ENCODE measurements at regions not wholly inside any gene's neighbourhood (a gene's known extent, or its start where the extent isn't known, plus 50 kb on each side); places are given as distances from the start of the nearest gene placed in this dataset.
A peak's percentile ranks its signal among the peaks of the same experiment; 100 is the strongest.
"Not testable (repeated sequence)": the region's sequence is repeated elsewhere in the genome, so short reads cannot be mapped to it uniquely, and the experiment has no call there.

DNA sequence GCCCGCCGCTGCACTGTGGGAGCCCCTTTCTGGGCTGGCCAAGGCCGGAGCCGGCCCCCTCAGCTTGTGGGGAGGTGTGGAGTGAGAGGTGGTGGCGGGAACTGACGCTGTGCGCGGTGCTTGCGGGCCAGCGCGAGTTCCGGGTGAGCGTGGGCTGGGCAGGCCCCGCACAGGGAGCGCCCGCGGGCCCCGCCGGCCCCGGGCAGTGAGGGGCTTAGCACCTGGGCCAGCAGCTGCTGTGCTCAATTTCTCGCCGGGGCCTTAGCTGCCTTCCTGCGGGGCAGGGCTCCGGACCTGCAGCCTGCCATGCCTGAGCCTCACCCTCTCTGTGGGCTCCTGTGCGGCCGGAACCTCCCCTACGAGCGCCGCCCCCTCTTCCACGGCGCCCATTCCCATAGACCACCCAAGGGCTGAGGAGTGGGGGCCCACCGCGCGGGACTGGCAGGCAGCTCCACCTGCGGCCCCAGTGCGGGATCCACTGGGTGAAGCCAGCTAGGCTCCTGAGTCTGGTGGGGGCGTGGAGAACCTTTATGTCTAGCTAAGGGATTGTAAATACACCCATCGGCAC, 1062.6 kb downstream of the TDRD15 start:
- FAIRE-seq = not testable (repeated sequence)

DNA sequence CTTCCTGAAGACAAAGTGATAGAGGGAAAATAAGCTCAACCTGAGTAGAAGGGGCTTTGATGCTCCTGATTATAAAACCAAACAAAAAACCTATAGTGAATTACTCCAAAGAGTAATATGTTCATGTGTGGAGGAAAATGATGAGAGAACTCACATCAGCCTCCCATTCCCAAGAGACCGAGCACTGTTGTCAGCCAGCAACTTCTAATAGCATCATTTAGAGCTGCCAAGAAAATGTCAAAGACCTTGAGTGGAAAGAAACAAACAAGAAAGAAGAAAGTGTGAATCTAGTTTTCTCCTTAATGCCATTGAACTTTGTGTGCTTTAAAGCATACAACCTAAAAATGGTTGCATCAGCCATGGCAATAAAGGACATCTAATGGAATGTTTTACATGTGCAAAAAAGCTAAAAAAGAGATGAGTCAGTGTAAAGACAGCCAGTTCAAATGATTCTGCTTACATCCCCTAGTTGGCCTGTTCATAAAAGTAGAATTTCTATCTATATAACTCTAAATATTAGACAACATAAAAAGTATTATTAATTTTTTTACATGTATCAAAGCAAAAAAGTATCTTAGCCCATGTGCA, 1066.2 kb downstream of the TDRD15 start:
- no peak for FAIRE-seq

DNA sequence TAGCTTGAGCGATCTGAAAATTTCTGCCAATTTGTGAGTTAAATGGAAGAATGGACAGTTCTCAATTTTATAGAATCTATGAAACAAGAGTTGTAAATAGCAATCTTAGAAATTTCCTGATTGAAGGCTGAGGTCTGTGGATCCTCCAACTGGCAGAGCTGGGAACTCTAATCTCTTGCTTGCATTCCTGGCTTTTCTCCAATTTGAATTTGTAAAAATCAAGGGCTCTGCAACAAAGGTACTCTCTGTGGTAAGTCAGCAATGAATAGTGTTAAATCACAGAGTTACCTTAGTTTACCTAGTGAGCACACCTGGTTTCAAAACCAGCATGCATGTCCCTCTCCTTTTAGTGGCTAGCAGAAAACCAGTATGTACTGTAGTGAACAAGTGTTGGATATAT, 1070.5 kb downstream of the TDRD15 start:
- no peak for FAIRE-seq

DNA sequence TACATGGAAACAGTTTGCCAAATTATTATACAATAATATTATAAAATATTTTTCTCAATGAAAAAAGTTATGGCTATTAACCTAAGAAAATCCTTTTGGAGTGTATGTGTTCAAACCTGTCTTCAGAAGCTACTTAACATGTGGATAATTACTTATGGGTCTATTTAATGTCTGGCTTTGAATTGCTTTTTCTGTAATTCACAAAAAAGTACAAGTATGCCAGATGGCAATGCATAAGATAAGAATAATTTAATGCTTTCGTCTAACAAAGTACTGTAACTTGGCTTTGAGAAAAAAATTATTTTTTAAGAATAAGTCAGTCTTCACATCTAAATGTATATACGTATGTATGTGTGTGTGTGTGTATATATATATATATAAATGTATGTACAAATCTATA, 1073.0 kb downstream of the TDRD15 start:
- no peak for FAIRE-seq

DNA sequence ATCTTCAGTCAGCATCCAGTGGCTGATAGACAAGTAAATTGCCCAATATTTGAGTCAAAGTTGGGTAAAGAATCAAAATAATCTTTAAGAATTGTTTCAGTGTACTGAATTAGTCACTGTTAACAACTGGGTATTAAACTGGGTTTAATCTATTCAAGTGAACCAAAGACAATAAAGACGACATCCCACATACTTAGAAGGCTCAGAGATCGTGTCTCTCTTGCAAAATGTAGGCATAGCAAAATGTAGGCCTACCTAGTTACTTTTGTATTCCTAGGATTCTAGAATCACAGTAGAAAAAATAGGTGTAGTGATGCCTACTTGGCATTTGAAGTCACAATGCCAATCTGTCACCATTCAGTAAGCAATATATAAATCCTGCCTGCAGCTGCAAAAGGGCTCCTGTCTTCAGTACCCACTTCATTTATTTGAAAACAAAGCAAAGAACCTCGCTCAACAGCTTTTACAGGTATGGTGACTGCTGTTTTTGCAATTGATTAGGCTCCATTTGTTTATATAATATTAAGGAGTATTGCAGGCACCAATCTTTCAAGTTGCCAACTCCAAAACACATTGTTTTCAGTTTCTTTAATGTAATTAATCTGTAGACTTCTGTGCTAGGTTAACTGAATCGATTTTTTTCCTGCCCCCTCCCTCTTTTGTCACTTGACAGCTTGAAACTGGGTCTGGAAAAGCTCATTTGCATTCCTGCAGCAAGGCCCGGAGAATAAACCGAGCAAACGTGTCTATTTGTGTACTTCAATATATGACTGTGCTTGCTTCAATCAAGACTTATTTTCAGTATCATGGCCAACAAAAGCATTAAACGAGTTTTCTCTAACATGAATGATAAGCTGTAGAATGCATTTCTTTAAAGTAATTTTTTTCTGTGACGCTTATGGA, 1074.9 kb downstream of the TDRD15 start:
- FAIRE-seq = no peak

DNA sequence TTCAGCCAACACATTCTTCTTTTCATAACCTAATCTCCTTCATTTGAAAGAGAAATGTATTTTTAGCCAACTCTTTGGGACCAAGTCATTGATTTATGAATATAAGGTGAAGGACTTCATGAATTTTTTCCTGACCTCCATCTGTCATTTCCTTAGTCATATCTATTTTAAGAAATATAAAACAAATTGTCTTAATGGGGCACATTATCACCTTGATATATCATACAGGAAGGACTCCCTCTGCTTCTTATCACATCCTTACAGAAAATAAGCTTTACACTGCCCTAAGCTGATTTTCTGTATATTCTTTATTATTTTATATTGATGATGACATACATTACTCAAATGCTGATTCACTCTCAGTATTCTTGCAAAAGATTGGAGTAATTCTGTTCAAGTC, 1076.2 kb downstream of the TDRD15 start:
- no peak for FAIRE-seq

DNA sequence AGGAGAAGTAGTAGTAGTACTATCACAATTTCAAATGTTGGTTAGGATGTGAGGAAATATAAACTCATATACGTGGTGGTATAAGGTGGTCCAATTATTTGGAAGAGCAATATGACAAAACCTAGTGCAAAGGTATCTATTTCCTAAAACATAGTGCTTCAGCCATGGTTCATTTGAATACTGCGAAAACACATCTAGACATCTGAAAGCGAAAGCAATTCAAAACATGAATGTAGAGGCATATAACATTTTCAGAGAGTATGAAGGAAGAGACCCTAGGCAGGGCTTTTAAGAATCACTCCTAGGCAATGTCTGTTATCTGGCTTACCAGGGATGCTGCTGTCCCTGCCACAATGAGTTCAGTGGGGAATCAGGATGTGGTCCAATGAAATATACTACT, 1085.8 kb downstream of the TDRD15 start:
- no peak for FAIRE-seq

DNA sequence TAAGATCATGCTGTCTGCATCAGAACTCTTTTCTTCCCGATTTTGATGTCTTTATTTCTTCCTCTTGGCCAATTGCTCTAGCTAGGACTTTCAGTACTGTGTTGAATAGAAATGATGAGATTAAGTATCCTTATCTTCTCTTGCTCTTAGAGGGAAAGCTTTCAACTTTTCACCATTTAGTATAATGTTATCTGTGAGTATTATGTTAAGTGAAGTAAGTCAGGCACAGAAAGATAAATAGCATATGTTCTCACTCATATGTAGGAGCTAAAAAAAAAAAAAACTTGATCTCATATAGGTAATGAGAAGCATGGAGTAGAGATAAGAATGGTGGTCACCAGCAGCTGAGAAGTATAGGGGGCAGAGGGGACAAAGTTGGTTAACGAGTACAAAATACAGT, 1089.5 kb downstream of the TDRD15 start:
- no peak for FAIRE-seq

DNA sequence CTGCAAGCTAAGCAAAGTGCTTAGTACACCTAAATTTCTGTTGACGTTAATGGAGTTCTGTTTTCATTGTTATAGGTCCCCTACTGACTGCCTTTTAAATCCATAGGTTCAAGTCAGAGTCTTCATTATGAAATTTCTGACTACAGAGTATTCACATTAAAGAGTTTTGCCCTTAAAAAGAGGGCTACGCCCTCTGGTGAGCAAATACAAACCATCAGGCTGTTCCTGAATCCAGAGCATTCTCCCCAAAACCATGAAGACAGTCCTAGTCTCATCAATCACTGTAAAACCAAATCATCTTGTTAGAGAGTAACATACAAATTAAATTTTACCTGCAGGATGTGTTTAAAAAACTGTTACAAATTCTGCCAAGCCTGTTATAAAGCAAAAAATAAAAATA, 1091.7 kb downstream of the TDRD15 start:
- no peak for FAIRE-seq

DNA sequence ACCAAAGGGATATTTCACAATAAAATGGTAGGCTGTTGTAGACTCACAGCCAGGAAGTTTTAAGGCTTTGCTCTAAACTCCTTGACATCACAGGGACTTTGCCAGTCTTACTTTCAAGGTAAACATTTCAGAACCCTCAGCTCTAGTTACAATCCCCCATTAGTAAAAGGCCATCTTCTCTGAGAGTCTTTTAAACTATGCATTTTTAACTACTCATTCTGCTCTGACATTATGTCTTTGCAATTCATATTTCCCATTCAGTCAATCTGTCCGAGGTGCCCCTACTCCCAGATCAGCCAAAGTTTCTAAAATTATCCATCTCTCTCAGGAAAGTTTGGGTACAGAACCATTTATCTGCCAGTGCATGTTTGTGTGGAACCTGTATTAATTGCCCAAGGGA, 1094.1 kb downstream of the TDRD15 start:
- FAIRE-seq = no peak

DNA sequence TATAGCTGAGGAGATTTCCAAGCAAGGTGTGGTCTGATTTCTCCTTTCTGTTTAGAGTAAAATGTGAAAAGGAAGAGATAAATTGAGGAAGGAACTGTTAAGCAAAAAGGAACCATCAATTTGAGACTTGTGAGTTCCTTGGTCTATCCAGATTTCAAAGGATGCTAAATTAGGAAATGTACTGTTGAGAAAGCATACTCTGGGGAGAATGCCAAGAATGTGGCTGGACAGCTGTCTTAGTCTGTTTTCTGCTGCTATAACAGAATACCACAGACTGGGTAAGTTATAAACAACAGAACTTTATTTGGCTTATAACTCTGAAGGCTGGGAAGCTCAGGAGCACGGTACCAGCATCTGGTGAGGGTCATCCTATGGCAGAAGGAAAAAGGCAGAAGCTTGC, 1097.2 kb downstream of the TDRD15 start:
- no peak for FAIRE-seq

DNA sequence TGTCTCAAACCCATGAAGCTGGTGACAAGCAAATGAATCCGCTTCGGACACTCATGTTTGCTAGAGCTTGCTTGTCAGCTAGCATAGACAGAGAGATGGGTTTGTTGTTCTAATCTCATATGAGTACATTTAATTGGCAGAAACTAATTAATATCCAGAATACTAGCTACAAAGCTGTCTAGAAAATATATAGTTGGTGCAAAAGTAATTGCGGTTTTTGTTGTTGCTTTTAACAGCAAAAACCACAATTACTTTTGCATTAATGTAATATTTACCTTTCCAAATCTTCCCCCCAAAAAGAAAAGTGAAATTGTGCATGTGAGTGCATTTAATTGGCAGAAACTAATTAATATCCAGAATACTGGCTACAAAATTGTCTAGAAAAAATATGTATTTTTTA, 1115.2 kb downstream of the TDRD15 start:
- FAIRE-seq = no peak

DNA sequence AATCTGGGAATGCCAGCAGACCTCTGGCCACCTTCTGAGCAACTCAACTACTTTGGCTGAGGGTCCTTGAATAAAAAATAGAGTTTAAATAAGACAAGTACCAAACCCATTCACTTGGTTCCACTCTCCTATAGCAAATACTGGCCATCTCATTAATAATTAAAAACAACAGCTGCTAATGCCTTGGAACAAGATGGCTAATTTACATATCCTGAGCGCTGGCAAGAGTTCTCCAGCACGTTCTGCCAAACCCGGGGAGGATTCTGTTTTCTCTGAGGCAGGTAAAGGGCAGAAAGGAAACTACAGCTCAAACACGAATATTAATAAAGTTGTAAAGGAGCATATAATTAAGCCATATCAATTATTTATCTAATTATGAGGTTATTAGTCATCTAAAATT, 1123.7 kb downstream of the TDRD15 start:
- FAIRE-seq = no peak

DNA sequence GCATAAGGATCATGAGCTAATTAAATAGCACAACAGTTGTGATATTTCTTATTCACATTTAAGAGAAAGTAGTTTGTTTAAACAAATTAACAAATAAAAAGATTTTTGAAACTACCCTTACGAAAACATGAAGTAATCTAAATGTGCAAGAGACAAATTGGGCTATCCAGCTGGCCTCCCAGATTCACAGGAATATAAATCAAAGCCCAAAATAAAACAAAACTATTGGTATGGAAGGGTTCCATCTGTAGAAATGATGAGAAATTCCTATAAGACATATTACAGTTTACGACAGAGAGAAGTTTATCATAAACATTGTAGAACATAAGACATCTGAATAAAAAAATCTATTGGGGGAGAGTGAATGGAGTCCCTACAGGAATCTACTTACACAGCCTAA, 1125.1 kb downstream of the TDRD15 start:
- FAIRE-seq = no peak

DNA sequence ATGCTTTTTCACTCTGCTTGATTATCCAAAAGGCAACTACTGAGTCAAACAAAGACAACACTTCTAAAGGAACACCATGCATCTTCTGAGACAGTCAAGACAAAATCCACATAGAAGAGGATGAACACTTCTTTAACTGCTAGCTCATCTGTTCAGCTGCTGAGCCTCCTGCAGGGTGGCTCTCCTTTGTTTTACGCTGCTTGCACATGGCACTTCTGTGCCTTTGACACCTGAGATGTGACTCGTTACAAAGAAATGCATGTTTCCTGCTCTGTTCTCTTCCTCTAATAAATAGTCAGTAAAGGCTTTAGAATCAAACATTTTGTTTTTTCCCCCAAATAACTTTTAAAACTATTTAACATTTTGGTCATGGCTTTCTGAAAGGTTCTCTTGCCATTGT, 1129.4 kb downstream of the TDRD15 start:
- FAIRE-seq = no peak

DNA sequence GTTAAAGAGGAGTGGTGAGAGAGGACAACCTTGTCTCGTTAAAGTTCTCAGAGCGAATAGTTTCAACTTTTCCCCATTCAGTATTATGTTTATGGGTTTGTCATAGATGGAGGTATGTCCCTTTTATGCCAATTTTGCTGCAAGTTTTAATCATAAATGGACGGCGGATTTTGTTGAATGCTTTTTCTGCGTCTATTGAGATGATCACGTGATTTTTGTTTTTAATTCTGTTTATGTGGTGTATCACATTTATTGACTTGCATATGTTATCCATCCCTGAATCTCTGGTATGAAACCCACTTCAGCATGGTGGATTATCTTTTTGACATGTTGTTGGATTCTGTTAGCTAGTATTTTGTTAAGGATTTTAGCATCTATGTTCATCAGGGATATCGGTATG, 1123.8 kb upstream of the KLHL29 start:
- no peak for FAIRE-seq

DNA sequence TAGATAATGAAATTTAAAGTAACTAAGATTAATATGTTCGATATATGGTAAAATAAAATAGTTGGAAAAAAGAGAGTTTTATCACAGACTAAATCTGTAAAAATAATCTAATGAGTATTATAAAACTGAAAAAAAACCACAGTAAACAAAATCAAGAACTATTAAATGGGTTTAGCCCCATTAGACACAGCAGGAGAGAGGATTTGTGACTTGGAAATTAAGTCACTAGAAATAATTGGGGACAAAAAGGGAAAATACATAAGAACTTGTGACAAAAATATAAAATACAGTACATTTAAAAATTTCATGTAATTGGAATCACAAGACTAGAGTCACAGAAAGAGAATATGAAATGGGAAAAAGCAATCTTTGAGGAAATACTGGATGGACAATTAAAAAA, 1114.6 kb upstream of the KLHL29 start:
- FAIRE-seq = no peak

DNA sequence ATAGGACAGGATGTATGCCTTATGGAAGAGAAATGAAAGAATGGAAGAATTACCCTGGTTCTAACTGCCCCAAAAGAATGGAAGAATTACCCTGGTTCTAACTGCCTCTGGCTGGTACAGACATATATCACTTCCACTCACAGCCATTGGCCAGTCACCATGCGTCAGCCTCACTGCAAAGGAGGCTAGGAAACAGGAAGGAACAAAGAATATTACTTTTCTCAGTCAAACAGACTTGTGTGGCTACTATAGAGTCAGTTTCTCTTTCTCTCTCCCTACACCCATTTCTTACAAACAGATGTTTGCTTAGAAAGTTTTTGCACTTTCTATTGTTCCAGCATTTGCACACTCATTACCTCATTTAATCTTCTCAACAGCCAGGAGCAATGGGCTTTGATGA, 1111.1 kb upstream of the KLHL29 start:
- no peak for FAIRE-seq

DNA sequence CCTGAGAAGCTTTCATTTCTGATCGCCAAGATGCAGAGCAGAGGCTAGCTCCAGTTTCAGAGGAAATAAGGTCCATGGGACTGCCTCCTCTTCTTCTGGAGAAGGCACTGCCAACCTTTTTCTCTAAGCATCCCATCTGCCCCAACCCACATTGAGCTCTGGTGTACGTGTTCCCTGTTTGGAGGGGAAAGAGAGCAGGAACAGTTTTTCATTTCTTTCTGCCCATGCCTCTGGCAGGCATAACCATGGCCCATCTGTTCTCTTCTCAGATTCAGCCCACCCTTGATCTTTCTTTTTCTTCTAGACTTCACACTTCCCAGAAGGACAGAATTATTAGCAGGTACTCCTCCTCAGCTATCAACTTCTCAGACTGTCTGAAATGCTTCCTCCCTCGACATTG, 1110.3 kb upstream of the KLHL29 start:
- no peak for FAIRE-seq

DNA sequence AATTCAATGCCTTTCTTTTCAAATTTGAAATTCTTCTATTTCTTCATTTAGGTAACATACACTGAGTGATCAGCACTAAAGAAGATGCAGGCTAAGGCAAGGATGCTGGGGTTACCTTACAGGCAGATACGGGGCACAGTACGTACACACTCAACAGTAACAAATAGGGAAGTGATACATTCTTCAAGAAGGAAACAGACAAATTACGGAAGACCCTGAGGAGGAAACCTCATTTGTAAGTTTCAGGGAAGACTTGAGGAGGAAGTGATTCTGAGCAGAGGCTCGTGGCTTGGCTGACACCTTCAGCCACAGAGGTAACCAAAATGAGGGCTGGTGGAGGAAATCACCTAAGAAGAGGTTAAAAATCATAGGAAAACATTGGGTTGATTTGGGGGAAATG, 1108.3 kb upstream of the KLHL29 start:
- FAIRE-seq = no peak

DNA sequence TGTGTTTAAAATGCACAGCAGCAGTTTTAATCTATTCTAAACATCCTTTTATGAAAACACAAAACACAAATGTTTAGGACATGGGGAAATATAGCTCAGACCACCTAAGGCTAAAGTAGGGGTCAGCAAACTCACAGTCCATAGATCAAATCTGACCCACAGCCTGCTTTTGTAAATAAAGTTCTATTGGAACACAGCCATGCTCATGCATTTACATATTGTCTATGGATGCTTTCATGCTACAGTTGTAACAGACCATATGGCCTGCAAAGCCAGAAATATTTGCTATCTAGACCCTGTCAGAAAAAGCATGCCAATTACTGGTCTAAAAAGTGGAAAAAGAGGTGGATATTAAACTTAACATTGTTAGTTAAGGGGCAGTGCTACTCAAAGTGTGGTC, 1105.4 kb upstream of the KLHL29 start:
- no peak for FAIRE-seq

DNA sequence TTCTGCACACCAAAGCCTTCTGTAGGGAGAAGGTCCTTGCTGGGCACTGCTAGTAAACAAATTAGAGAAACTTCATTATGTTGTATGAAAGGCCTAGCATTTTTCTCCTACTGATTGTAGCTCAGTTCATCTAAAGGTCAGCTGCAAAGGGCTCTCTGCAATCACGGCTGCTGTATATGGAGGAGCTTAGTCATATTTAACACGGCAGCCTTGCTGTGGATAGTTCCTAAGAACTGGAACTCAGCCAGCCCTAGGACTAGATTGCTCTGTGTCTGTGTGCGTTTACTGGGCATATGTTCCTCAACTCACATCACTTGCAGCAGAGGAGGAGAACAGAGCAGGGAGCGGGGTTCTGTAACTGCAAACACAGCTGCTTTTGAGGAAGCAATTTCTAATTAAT, 1103.9 kb upstream of the KLHL29 start:
- FAIRE-seq = peak; percentile 65

DNA sequence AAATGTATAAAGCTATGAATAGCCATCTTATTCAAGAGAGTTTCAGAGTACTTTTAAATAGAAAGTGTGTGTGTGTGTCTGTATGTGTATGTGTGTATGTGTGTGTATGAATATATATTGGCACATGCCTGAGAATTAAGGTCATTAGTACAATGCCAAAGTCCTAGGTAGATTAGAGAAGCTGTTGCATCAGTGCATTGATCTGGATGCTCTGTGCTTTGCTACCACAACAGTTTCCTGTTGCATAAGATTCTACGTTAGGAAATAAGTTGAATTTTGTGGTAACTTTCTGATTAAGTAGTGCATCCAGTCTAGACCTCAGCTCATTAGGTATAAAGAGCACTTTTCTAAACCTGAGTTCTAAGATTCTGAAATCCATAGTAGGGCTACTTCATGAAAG, 1102.8 kb upstream of the KLHL29 start:
- no peak for FAIRE-seq

DNA sequence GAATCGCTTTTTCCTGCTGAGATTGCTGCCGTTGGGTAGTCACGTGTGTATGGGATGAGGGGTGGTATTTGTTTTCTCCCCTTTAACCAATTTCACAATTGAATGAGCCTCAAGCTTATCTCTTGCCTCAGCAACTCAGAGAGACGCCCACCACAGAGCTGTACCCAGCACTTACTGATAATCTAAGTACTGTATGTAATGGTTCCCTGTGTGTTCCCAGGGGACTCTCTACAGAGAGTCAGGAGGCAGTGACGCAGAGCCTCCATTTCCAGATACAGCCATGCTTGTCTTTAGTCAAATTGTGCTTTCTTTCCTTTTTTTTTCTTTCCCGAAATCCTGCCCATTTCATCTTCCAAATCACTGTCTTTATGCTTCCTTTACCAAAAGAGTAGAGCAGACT, 1102.1 kb upstream of the KLHL29 start:
- FAIRE-seq = no peak

DNA sequence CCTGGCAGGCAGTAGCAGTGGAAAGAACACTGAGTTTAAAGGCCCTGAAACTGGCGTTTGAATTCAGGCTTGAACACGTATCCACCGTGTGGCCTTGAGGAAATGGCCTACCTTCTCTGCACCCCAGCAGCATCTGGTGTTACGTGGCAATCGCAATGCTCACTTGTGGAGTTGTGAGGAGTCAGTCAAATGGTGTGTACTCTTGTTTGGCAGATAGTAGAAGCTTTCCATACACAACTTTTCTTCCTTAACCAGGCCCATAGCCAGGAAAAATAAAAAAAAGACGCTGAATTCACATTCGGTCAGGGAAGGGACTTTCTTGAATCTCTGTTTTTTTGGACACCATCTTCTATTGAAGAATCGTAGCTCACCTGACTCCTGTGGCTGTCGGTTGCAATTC, 1101.5 kb upstream of the KLHL29 start:
- FAIRE-seq = no peak
